ENCODE measurements at regions not wholly inside any gene's neighbourhood (a gene's known extent, or its start where the extent isn't known, plus 50 kb on each side); places are given as distances from the start of the nearest gene placed in this dataset.

GRCh38 chr18:73717570-73717969 is 430.1 kb downstream of the FBXO15 start:
- Histone ChIP-seq H3K9me2 (replicated peaks; ENCODE audit: low read depth, low read length) (no peaks in the 10 kb centered on the region), H3K79me2 (ENCODE audit: insufficient read depth, low read length) (no peaks in the 10 kb centered on the region), H3K27me3 (ENCODE audit: insufficient read depth, low read length, poor library complexity, severe bottlenecking) (no peaks in the 10 kb centered on the region), H2AFZ (ENCODE audit: low read length) (peak overlapping the region; percentile 33; the same call in 1 of the 2 replicates), H3K4me2 (ENCODE audit: low read depth, low read length, poor library complexity, severe bottlenecking) (peak overlapping the region; percentile 23), H3K36me3 (ENCODE audit: insufficient read depth, low read length) (no peaks in the 10 kb centered on the region), H3K4me3 (ENCODE audit: low read length, poor library complexity, severe bottlenecking) (no peak overlapping the region), H3K9me3 (ENCODE audit: insufficient read depth, low read depth, low read length) (no peaks in the 10 kb centered on the region), H3K4me1 (ENCODE audit: insufficient read depth, low read length, poor library complexity, severe bottlenecking) (peaks cover 10% of the 10 kb centered on the region), H3F3A (ENCODE audit: low read depth) (no peaks in the 10 kb centered on the region), H4K20me1 (ENCODE audit: insufficient read depth, low read length, poor library complexity, severe bottlenecking) (no peaks in the 10 kb centered on the region), H3K9ac (ENCODE audit: low read depth, low read length, poor library complexity, severe bottlenecking) (no peak overlapping the region)
- TF ChIP-seq EZH2phosphoT487 (IDR thresholded peaks at IDR 0.05; ENCODE audit: borderline replicate concordance) (no peak), CTCF (conservative IDR thresholded peaks at IDR 0.05; ENCODE audit: low read length) (no peak)

DNA sequence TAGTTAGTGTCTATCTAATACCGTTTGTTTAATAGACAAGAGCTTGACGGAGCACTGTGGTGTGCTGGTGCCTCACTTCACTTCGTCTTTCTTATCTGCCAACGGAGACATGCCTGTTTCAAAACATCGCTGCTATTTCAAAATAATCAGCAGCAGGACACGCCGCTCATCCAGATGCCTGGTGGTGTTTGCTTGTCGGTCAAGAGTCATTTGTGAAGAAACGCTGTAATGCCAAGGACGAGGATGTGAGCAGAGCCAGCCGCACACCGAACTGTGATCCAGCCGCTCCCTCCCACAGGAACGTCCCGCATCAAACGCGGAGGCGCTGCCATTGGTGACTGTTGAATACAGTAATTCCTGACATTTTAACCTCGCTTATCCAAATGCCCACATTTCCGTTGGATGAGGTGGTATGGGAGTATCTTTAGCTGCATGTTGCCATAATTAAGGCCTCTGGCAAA is 432.4 kb downstream of the FBXO15 start:
- Histone ChIP-seq H3K79me2 (ENCODE audit: insufficient read depth, low read length) (no peaks in the 10 kb centered on the region), H3K9me3 (ENCODE audit: insufficient read depth, low read depth, low read length) (no peaks in the 10 kb centered on the region), H3K4me1 (ENCODE audit: insufficient read depth, low read length, poor library complexity, severe bottlenecking) (peaks cover 10% of the 10 kb centered on the region), H3K9me2 (replicated peaks; ENCODE audit: low read depth, low read length) (no peaks in the 10 kb centered on the region), H4K20me1 (ENCODE audit: insufficient read depth, low read length, poor library complexity, severe bottlenecking) (no peaks in the 10 kb centered on the region), H3K27me3 (ENCODE audit: insufficient read depth, low read length, poor library complexity, severe bottlenecking) (no peaks in the 10 kb centered on the region), H3K4me2 (ENCODE audit: low read depth, low read length, poor library complexity, severe bottlenecking) (no peak overlapping the region), H3K36me3 (ENCODE audit: insufficient read depth, low read length) (no peaks in the 10 kb centered on the region), H3F3A (ENCODE audit: low read depth) (no peaks in the 10 kb centered on the region), H3K9ac (ENCODE audit: low read depth, low read length, poor library complexity, severe bottlenecking) (no peak overlapping the region), H2AFZ (ENCODE audit: low read length) (no peak overlapping the region), H3K4me3 (ENCODE audit: low read length, poor library complexity, severe bottlenecking) (no peak overlapping the region)
- TF ChIP-seq CTCF (conservative IDR thresholded peaks at IDR 0.05; ENCODE audit: low read length) (no peak), EZH2phosphoT487 (IDR thresholded peaks at IDR 0.05; ENCODE audit: borderline replicate concordance) (no peak)

DNA sequence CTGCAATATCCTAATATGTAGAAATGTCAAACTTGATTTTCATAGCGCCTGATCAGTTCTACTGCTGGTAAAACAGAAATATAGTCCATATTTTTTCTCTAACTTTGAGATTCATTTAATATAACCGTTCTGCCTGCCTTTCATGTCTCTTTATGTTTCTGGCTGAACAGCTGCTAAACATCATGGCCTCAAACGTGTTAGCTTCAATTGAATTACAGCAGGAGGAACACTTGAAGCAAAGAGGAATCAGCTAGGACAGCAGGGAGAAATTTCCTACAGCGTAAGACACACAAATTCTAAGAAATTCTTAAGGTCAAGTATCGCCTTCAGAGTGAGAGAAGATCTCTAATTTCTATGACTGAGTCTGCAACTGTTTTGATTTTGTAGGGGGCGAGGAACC is 433.2 kb downstream of the FBXO15 start:
- Histone ChIP-seq H3K79me2 (ENCODE audit: insufficient read depth, low read length) (no peaks in the 10 kb centered on the region), H3K4me3 (ENCODE audit: low read length, poor library complexity, severe bottlenecking) (no peak overlapping the region), H3K9me3 (ENCODE audit: insufficient read depth, low read depth, low read length) (no peaks in the 10 kb centered on the region), H3K9ac (ENCODE audit: low read depth, low read length, poor library complexity, severe bottlenecking) (no peak overlapping the region), H3K9me2 (replicated peaks; ENCODE audit: low read depth, low read length) (no peaks in the 10 kb centered on the region), H3K36me3 (ENCODE audit: insufficient read depth, low read length) (no peaks in the 10 kb centered on the region), H3K4me2 (ENCODE audit: low read depth, low read length, poor library complexity, severe bottlenecking) (no peak overlapping the region), H3K27me3 (ENCODE audit: insufficient read depth, low read length, poor library complexity, severe bottlenecking) (no peaks in the 10 kb centered on the region), H2AFZ (ENCODE audit: low read length) (no peak overlapping the region), H3K4me1 (ENCODE audit: insufficient read depth, low read length, poor library complexity, severe bottlenecking) (peaks cover 10% of the 10 kb centered on the region), H3F3A (ENCODE audit: low read depth) (no peaks in the 10 kb centered on the region), H4K20me1 (ENCODE audit: insufficient read depth, low read length, poor library complexity, severe bottlenecking) (no peaks in the 10 kb centered on the region)
- no peak for TF ChIP-seq EZH2phosphoT487 (IDR thresholded peaks at IDR 0.05; ENCODE audit: borderline replicate concordance)
- TF ChIP-seq CTCF (conservative IDR thresholded peaks at IDR 0.05; ENCODE audit: low read length): no peak

Measured in Loucy (cell line).